GM12874 (cell line): ENCODE measurements at regions not wholly inside any gene's neighbourhood (a gene's known extent, or its start where the extent isn't known, plus 50 kb on each side); places are given as distances from the start of the nearest gene placed in this dataset.

ENCODE experiments used
- TF ChIP-seq, protein P1 (sequence below): IDR thresholded peaks from 2 replicates; pipeline ENCODE4 v1.5.1; 2011; ENCODE audit warnings: low read depth, mild to moderate bottlenecking, control low read depth, low read length, moderate library complexity; ENCODE audit not compliant: insufficient read depth

GRCh38 chr2:58893656-58894351, 652.7 kb upstream of the FANCL start:
- TF ChIP-seq, protein P1, sequence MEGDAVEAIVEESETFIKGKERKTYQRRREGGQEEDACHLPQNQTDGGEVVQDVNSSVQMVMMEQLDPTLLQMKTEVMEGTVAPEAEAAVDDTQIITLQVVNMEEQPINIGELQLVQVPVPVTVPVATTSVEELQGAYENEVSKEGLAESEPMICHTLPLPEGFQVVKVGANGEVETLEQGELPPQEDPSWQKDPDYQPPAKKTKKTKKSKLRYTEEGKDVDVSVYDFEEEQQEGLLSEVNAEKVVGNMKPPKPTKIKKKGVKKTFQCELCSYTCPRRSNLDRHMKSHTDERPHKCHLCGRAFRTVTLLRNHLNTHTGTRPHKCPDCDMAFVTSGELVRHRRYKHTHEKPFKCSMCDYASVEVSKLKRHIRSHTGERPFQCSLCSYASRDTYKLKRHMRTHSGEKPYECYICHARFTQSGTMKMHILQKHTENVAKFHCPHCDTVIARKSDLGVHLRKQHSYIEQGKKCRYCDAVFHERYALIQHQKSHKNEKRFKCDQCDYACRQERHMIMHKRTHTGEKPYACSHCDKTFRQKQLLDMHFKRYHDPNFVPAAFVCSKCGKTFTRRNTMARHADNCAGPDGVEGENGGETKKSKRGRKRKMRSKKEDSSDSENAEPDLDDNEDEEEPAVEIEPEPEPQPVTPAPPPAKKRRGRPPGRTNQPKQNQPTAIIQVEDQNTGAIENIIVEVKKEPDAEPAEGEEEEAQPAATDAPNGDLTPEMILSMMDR: no peak

GRCh38 chr2:58891828-58892377, 650.8 kb upstream of the FANCL start:
- TF ChIP-seq, protein P1: no peak

DNA sequence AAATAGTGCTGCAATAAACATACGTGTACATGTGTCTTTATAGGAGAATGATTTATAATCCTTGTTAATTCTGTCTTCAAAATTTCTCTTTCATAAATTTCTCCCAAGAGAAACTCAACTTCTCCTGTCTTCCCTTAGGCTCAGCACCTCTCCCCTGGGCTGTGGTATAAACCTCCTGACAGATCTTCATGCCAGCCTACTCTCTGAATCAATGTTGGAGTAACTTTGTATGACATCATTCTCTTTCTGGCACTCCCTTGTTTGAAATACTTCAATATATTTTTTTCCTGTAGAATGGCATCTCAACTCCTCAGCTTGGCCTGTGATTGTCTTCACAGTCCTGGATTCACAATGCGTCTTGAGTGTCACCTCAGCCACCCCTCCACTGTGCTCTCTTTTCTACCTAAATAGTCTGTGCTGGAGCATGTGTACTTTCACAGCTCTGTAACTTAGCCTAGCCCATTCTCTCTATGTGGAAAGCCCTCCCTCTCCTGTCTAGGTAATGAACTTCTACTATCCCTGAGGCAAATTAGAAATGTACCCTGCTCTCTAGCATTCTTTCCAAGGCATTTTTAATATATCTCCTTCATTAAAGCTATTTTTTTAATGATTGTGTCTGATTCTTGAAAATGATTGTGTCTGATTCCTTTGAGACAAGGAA, 649.9 kb upstream of the FANCL start:
- TF ChIP-seq, protein P1: no peak

- TF ChIP-seq, protein P1: no peak
Measured at GRCh38 chr2:58886009-58886408, 644.9 kb upstream of the FANCL start.

DNA sequence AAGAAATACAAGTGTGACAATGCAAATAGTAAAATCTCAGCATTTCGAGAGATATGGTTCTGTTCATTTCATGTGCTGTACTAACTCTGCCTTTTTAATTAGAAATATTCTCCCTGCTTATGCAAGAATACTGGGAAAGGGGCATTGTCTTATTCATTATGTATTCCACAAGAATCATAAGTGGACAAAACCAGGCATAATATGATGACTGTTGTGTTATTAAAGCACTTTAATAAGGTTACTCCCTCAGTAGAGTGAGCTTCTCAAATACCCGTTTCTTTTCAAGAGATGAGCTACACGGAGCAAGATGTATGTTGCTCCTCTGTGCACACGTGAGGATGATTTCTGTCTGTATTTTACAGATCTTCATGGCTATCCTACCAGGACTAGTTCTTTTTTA, 638.7 kb upstream of the FANCL start:
- TF ChIP-seq, protein P1: no peak

DNA sequence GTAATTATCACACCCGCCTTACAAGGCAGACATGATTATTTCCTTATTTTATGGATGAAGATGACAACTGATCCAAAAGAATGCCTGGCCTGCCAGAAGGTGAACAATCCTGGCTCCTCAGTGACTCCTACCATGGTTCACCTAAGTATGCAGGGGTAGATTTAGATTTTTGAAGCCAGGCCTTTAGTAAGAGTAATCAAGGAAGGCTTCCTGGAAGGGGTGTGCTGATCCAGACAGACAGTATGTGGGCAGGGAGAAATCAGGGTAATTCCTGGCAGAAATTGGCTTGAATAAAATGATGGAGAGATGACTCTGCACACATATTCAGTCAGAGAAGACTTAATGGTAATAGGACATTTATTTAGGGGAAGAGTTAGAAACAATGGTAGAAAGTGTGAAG, 637.7 kb upstream of the FANCL start:
- TF ChIP-seq, protein P1: no peak

DNA sequence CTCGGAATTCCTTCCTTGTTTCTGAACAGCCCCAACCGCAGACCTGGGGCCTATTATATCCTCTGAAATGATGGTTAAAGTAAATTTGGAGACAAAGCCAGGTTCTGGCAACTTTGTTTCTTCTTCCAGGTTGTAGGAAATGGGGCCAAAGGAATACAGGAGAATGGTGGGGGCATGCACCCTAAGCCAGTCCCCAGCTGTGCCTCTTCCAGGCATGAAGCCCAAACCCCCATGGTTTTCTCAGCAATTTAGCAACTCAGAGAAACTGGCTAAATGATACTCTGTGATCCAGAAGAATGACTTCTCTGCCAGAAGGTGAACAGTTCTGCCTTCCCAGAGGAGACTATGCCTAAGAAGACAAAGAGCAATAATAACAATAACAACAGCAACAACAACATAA, 635.0 kb upstream of the FANCL start:
- TF ChIP-seq, protein P1: no peak
